ENCODE measurements at regions not wholly inside any gene's neighbourhood (a gene's known extent, or its start where the extent isn't known, plus 50 kb on each side); places are given as distances from the start of the nearest gene placed in this dataset.

DNA sequence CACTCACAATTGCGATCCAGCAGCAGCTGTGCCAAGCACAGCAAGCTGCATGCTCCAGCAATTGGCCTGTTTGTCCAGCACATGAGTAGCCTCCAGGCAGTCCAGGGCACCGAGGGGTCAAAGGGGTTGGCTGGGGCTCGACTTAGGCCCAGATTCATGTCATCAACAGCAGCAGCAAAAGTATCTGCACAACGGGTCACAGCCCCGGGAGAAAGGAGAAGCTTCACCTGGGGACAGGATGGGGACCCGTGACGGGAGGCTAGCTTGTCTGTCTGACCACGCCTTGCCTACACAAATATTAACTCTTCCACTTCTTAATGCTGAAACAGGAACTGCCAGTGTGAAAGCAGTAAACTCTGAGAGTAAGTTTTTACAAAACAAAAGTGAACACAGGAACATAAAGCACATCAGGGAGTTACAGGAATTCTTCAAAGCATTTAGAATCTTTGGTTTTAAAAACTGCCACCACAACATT, 191.2 kb downstream of the PIK3R1 start:
- DNase-seq (ENCODE audit: insufficient read length, low spot score) (no peak), FAIRE-seq (no peak)
- TF ChIP-seq, protein P1, sequence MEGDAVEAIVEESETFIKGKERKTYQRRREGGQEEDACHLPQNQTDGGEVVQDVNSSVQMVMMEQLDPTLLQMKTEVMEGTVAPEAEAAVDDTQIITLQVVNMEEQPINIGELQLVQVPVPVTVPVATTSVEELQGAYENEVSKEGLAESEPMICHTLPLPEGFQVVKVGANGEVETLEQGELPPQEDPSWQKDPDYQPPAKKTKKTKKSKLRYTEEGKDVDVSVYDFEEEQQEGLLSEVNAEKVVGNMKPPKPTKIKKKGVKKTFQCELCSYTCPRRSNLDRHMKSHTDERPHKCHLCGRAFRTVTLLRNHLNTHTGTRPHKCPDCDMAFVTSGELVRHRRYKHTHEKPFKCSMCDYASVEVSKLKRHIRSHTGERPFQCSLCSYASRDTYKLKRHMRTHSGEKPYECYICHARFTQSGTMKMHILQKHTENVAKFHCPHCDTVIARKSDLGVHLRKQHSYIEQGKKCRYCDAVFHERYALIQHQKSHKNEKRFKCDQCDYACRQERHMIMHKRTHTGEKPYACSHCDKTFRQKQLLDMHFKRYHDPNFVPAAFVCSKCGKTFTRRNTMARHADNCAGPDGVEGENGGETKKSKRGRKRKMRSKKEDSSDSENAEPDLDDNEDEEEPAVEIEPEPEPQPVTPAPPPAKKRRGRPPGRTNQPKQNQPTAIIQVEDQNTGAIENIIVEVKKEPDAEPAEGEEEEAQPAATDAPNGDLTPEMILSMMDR (IDR thresholded peaks at IDR 0.05; ENCODE audit: insufficient read depth, missing control alignments), result no peak

DNA sequence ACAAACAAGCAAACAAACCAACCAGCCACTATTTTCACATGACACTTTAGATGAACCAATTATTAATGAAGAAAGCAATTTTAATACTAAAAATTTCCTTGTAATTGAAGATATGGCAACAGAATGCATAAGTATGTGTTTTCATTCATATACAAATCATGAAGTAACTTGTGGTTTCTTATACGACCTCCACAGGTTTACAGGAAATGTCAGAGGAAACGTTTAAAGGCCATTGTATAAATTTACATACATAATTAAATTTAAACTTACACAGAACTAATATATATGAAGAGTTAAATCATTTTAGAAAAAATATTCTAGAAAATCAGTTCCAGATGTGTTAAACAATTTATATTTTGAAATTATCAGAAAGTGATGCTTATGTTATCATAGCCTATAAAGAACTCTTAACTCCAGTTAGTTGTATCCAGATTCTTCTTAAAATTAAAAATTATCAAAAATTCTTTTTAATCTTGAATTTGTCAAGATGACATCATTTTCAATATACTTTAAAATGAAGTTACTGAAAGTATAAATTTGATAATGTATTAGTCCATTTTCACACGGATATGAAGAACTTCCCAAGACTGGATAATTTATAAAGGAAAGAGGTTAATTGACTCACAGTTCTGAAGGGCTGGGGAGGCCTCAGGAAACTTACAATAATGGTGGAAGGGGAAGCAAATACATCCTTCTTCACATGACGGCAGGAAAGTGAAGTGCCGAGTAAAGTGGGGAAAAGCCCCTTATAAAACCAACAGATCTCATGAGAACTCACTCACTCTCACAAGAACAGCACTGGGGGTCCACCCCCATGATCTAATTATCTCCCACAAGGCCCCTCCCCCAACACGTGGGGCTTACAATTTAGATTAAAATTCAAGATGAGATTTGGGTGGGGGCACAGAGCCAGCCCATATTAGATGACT, 192.0 kb downstream of the PIK3R1 start:
- DNase-seq (ENCODE audit: insufficient read length, low spot score), result no peak
- TF ChIP-seq, protein P1 (IDR thresholded peaks at IDR 0.05; ENCODE audit: insufficient read depth, missing control alignments), result no peak
- no peak for FAIRE-seq

DNA sequence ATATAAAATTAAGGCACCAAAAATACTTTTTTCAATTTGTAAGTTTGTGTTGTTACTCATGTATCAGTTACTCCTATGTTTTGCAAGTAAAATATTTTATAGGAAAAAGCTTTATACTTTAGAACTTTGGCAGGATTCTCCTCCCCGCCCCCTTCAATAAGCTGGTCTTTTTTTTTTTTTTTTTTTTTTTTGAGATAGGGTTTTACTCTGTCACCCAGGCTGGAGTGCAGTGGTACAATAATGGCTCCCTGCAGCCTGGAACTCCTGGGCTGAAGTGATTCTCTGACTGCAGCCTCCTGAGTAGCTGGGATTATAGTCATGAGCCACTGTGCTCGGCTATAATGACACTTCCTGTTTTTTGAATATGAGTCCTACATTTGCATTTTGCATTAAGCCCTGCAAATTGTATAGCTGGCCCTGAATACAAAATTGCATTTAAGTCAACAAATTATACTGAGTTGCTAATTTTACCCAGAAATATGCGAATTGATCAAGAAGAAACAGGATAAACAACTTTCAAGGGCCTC, 192.9 kb downstream of the PIK3R1 start:
- DNase-seq (ENCODE audit: insufficient read length, low spot score), result no peak
- TF ChIP-seq, protein P1 (IDR thresholded peaks at IDR 0.05; ENCODE audit: insufficient read depth, missing control alignments), result no peak
- no peak for FAIRE-seq

DNA sequence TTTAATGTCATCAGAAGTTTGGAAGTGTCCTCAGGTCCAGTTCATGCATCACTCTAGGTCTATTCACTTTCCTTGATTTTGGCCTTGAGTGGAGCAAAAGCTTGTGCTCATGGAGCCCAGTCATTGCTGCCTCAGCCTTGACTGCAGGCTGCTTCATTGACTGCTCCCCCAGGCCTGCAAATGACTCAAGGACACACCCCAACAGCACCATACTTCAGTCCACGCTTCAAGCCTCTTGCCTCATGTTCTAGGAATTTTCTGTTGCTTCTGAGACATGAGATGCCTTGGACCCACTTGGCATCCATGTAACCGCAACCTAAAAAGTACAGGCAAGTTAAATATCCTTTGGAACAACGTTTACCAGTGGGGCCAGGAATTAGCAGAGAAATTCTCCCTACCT, 193.7 kb downstream of the PIK3R1 start:
- TF ChIP-seq, protein P1 (IDR thresholded peaks at IDR 0.05; ENCODE audit: insufficient read depth, missing control alignments), result no peak
- no peak for FAIRE-seq

DNA sequence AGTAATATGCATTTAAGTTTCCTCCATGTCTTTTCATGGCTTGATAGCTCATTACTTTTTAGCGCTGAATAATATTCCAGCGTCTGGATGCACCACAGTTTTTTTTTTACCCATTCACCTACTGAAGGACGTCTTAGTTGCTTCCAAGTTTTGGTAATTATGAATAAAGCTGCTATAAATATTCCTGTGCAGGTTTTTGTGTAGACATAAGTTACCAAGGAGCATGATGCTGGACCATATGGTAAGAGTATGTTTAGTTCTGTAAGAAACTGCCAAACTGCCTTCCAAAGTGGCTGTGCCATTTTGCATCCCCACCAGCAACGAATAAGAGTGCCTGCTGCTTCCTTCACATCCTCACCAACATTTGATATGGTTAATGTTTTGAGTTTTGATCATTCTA, 195.6 kb downstream of the PIK3R1 start:
- TF ChIP-seq, protein P1 (IDR thresholded peaks at IDR 0.05; ENCODE audit: insufficient read depth, missing control alignments), result no peak
- no peak for FAIRE-seq
- no peak for DNase-seq (ENCODE audit: insufficient read length, low spot score)

More for the DNA sequence above, 193.7 kb downstream of the PIK3R1 start:
- no peak for DNase-seq (ENCODE audit: insufficient read length, low spot score)

DNA sequence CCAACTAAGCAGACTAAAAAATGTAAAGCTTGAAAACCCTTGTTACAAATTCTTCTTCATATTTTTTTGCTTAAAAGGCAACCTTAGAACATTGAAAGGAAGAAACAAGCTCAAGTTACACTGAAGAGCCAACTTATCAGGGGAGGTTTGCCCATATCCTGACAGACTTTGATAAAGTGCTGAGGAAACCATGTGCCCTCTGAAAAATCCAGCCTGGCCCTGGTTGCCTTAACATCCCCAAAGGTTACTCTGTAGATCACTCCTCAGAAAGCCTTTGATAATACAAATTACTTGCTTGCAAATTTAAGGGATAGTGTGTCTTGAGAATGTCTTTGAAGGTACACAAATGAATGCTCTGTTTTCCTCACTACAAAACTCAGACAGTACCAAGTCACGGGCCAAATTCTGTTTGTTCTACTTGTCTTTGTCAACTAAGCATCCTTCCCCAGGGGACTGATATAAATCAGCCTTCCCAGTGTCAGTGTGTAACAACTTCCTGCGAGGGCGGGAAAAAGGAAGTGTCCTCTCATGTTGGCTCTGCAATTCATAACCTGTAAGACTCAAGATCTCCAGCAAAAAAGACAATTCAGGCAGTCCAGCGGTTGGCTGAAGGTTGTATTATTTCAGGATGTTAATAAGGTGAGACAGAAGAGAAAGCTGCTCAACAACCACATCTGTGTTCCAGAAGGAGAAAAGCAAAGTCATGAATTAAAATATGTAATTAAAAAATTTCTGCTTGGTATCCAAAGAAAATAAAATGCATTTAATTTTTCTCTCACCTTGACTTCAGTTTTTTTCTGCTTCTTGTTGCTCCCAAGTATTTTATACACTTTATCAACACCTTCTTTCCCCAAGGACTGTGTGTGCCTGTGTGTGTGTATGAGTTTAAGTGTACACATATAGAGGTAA, 199.9 kb downstream of the PIK3R1 start:
- TF ChIP-seq, protein P1 (IDR thresholded peaks at IDR 0.05; ENCODE audit: insufficient read depth, missing control alignments), result no peak
- DNase-seq (ENCODE audit: insufficient read length, low spot score), result no peak
- no peak for FAIRE-seq

Data from D721Med (cell line).